ENCODE measurements at regions not wholly inside any gene's neighbourhood (a gene's known extent, or its start where the extent isn't known, plus 50 kb on each side); places are given as distances from the start of the nearest gene placed in this dataset.

- no peak for DNase-seq
- Histone ChIP-seq H3K9ac (ENCODE audit: low read length) (no peak overlapping the region), H3K4me2 (ENCODE audit: low read length) (no peak overlapping the region), H4K5ac (ENCODE audit: low read length) (no peak overlapping the region), H2BK5ac (ENCODE audit: low read length) (no peak overlapping the region), H3K79me2 (ENCODE audit: control insufficient read depth, insufficient read depth, low read length) (no peaks in the 10 kb centered on the region), H2AK5ac (ENCODE audit: low read length) (no peak overlapping the region), H3K79me1 (ENCODE audit: low read length) (no peaks in the 10 kb centered on the region), H3K56ac (ENCODE audit: low read length) (no peak overlapping the region), H3K36me3 (ENCODE audit: control insufficient read depth, insufficient read depth, low read length) (no peaks in the 10 kb centered on the region), H4K8ac (ENCODE audit: low read depth, low read length) (no peak overlapping the region), H3K4me1 (ENCODE audit: control insufficient read depth, low read depth, low read length) (no peaks in the 10 kb centered on the region), H3K4ac (ENCODE audit: low read depth, low read length) (no peak overlapping the region), H3K27ac (ENCODE audit: low read depth, low read length) (no peak overlapping the region), H3K18ac (ENCODE audit: low read length) (peak overlapping the region; percentile 68), H2BK120ac (ENCODE audit: low read depth, low read length) (no peak overlapping the region), H3K4me3 (ENCODE audit: low read length) (no peak overlapping the region), H3K27me3 (ENCODE audit: insufficient read depth, low read length, poor library complexity) (no peaks in the 10 kb centered on the region), H2BK15ac (replicated peaks; ENCODE audit: low read depth) (no peak overlapping the region), H3K23ac (ENCODE audit: low read length) (no peak overlapping the region)
- no CpG with 5 or more reads among the region's 2 CpGs for WGBS (ENCODE audit: extremely low coverage, insufficient coverage, low lambda C conversion rate)
Measured at GRCh38 chr11:98495016-98495415, 525.7 kb upstream of the CNTN5 start.

DNA sequence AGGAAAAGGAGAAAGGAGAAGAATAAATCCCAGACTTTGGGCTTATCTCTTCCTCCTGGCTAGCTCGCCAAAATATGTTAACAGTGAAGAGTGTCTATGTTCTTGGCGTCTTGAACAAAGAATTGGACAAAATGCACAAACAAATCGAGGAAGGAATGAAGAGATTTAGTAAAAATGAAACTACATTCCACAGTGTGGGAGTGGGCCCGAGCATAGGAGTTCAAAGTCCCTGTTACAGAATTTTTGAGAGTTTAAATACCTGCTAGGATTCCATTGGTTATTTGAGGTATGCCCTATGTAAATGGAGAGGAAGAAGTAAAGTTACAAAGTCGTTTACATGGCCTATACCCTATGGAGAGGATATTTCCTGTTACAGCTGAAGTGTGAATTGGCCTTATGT is 525.1 kb upstream of the CNTN5 start:
- Histone ChIP-seq H3K4ac (ENCODE audit: low read depth, low read length) (no peak overlapping the region), H2AK5ac (ENCODE audit: low read length) (no peak overlapping the region), H3K4me2 (ENCODE audit: low read length) (no peak overlapping the region), H3K4me3 (ENCODE audit: low read length) (no peak overlapping the region), H3K23ac (ENCODE audit: low read length) (no peak overlapping the region), H4K5ac (ENCODE audit: low read length) (no peak overlapping the region), H3K79me2 (ENCODE audit: control insufficient read depth, insufficient read depth, low read length) (no peaks in the 10 kb centered on the region), H2BK120ac (ENCODE audit: low read depth, low read length) (peak overlapping the region; percentile 88), H3K27me3 (ENCODE audit: insufficient read depth, low read length, poor library complexity) (no peaks in the 10 kb centered on the region), H2BK15ac (replicated peaks; ENCODE audit: low read depth) (no peak overlapping the region), H2BK5ac (ENCODE audit: low read length) (no peak overlapping the region), H3K56ac (ENCODE audit: low read length) (no peak overlapping the region), H3K18ac (ENCODE audit: low read length) (peak overlapping the region; percentile 22), H4K8ac (ENCODE audit: low read depth, low read length) (no peak overlapping the region), H3K9ac (ENCODE audit: low read length) (no peak overlapping the region), H3K36me3 (ENCODE audit: control insufficient read depth, insufficient read depth, low read length) (no peaks in the 10 kb centered on the region), H3K4me1 (ENCODE audit: control insufficient read depth, low read depth, low read length) (no peaks in the 10 kb centered on the region), H3K27ac (ENCODE audit: low read depth, low read length) (no peak overlapping the region), H3K79me1 (ENCODE audit: low read length) (no peaks in the 10 kb centered on the region)
- peak; percentile 45 for DNase-seq
- whole genome bisulfite sequencing (ENCODE audit: extremely low coverage, insufficient coverage, low lambda C conversion rate) = no CpG with 5 or more reads among the region's 5 CpGs

GRCh38 chr11:98507208-98507607 is 513.5 kb upstream of the CNTN5 start:
- Histone ChIP-seq H3K36me3 (ENCODE audit: control insufficient read depth, insufficient read depth, low read length) (no peaks in the 10 kb centered on the region), H3K23ac (ENCODE audit: low read length) (no peak overlapping the region), H3K79me2 (ENCODE audit: control insufficient read depth, insufficient read depth, low read length) (no peaks in the 10 kb centered on the region), H2BK120ac (ENCODE audit: low read depth, low read length) (no peak overlapping the region), H3K9ac (ENCODE audit: low read length) (no peak overlapping the region), H3K79me1 (ENCODE audit: low read length) (no peaks in the 10 kb centered on the region), H2AK5ac (ENCODE audit: low read length) (no peak overlapping the region), H4K8ac (ENCODE audit: low read depth, low read length) (no peak overlapping the region), H3K18ac (ENCODE audit: low read length) (no peak overlapping the region), H2BK15ac (replicated peaks; ENCODE audit: low read depth) (no peak overlapping the region), H3K27me3 (ENCODE audit: insufficient read depth, low read length, poor library complexity) (no peaks in the 10 kb centered on the region), H2BK5ac (ENCODE audit: low read length) (no peak overlapping the region), H3K4ac (ENCODE audit: low read depth, low read length) (no peak overlapping the region), H3K4me1 (ENCODE audit: control insufficient read depth, low read depth, low read length) (no peaks in the 10 kb centered on the region), H3K4me3 (ENCODE audit: low read length) (no peak overlapping the region), H3K27ac (ENCODE audit: low read depth, low read length) (no peak overlapping the region), H3K56ac (ENCODE audit: low read length) (no peak overlapping the region), H4K5ac (ENCODE audit: low read length) (no peak overlapping the region), H3K4me2 (ENCODE audit: low read length) (no peak overlapping the region)
- no peak for DNase-seq

GRCh38 chr11:98512938-98513337 is 507.8 kb upstream of the CNTN5 start:
- no peaks in the 10 kb centered on the region for H3K79me2 ChIP-seq (ENCODE audit: control insufficient read depth, insufficient read depth, low read length)
- H3K4me1 ChIP-seq (ENCODE audit: control insufficient read depth, low read depth, low read length) = no peaks in the 10 kb centered on the region
- H2AK5ac ChIP-seq (ENCODE audit: low read length) = no peak overlapping the region
- H3K4me3 ChIP-seq (ENCODE audit: low read length) = no peak overlapping the region
- no peak overlapping the region for H4K8ac ChIP-seq (ENCODE audit: low read depth, low read length)
- H2BK15ac ChIP-seq (replicated peaks; ENCODE audit: low read depth) = no peak overlapping the region
- H4K5ac ChIP-seq (ENCODE audit: low read length) = no peak overlapping the region
- no peaks in the 10 kb centered on the region for H3K36me3 ChIP-seq (ENCODE audit: control insufficient read depth, insufficient read depth, low read length)
- H3K27me3 ChIP-seq (ENCODE audit: insufficient read depth, low read length, poor library complexity) = no peaks in the 10 kb centered on the region
- H3K4me2 ChIP-seq (ENCODE audit: low read length) = no peak overlapping the region
- no peak overlapping the region for H3K9ac ChIP-seq (ENCODE audit: low read length)
- no peak overlapping the region for H2BK120ac ChIP-seq (ENCODE audit: low read depth, low read length)
- no peak overlapping the region for H3K4ac ChIP-seq (ENCODE audit: low read depth, low read length)
- H3K18ac ChIP-seq (ENCODE audit: low read length) = no peak overlapping the region
- no peak overlapping the region for H3K56ac ChIP-seq (ENCODE audit: low read length)
- no peak for DNase-seq
- H3K23ac ChIP-seq (ENCODE audit: low read length) = no peak overlapping the region
- H3K79me1 ChIP-seq (ENCODE audit: low read length) = no peaks in the 10 kb centered on the region
- H2BK5ac ChIP-seq (ENCODE audit: low read length) = no peak overlapping the region
- no peak overlapping the region for H3K27ac ChIP-seq (ENCODE audit: low read depth, low read length)

DNA sequence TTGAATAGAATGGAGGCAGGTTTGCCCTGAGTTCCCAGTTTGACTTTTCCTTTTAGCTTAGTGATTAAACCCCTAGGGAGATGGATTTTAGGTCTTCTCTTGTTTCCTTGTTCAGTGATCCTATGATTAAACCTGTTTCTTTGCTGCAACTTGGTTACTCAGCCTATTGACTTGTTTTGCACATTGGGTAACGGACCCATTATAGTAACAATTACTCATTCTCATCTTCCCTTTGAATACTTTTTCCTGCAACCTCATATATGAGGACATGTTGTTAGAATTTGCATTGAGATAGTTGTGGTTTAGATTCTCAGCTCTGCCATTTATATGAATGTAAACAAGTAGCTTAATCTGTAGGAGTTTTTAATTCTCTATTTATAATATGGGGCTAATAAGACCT is 489.2 kb upstream of the CNTN5 start:
- no peaks in the 10 kb centered on the region for H3K36me3 ChIP-seq (ENCODE audit: control insufficient read depth, insufficient read depth, low read length)

DNA sequence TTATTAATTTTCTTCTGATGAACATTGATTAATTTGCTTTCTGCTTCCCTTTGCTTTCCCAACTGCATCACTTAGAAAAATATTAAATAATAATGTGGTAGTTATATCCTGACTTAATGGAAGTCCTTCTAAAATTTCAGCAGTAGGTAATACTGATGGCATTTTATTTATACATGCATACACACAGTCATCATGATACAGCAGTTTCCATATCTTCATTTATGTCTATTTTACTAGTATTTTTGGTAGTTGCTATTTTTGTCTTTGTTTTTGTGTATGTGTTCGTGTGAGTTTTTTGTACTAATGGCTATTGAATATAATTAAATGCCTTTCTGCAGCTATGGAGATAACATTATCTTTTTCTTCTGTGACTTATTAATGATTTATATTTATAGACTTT is 484.7 kb upstream of the CNTN5 start:
- DNase-seq = no peak
- no peak overlapping the region for H4K5ac ChIP-seq (ENCODE audit: low read length)
- no peaks in the 10 kb centered on the region for H3K79me1 ChIP-seq (ENCODE audit: low read length)
- H2BK15ac ChIP-seq (replicated peaks; ENCODE audit: low read depth) = no peak overlapping the region
- H2AK5ac ChIP-seq (ENCODE audit: low read length) = no peak overlapping the region
- no peak overlapping the region for H3K9ac ChIP-seq (ENCODE audit: low read length)
- WGBS (ENCODE audit: extremely low coverage, insufficient coverage, low lambda C conversion rate) = 100% methylated on average over 1 of the region's 1 CpG
- H3K4me3 ChIP-seq (ENCODE audit: low read length) = no peak overlapping the region
- H2BK5ac ChIP-seq (ENCODE audit: low read length) = no peak overlapping the region
- no peak overlapping the region for H3K23ac ChIP-seq (ENCODE audit: low read length)
- H3K4me2 ChIP-seq (ENCODE audit: low read length) = no peak overlapping the region
- H3K79me2 ChIP-seq (ENCODE audit: control insufficient read depth, insufficient read depth, low read length) = no peaks in the 10 kb centered on the region
- no peaks in the 10 kb centered on the region for H3K36me3 ChIP-seq (ENCODE audit: control insufficient read depth, insufficient read depth, low read length)
- H3K4me1 ChIP-seq (ENCODE audit: control insufficient read depth, low read depth, low read length) = no peaks in the 10 kb centered on the region
- H3K4ac ChIP-seq (ENCODE audit: low read depth, low read length) = no peak overlapping the region
- H3K56ac ChIP-seq (ENCODE audit: low read length) = no peak overlapping the region
- H3K18ac ChIP-seq (ENCODE audit: low read length) = no peak overlapping the region
- H3K27me3 ChIP-seq (ENCODE audit: insufficient read depth, low read length, poor library complexity) = no peaks in the 10 kb centered on the region
- no peak overlapping the region for H2BK120ac ChIP-seq (ENCODE audit: low read depth, low read length)
- H3K27ac ChIP-seq (ENCODE audit: low read depth, low read length) = no peak overlapping the region
- H4K8ac ChIP-seq (ENCODE audit: low read depth, low read length) = no peak overlapping the region

More for the DNA sequence above, 489.2 kb upstream of the CNTN5 start:
- Histone ChIP-seq H3K18ac (ENCODE audit: low read length) (no peak overlapping the region), H3K27me3 (ENCODE audit: insufficient read depth, low read length, poor library complexity) (no peaks in the 10 kb centered on the region), H2BK5ac (ENCODE audit: low read length) (no peak overlapping the region), H4K8ac (ENCODE audit: low read depth, low read length) (no peak overlapping the region), H3K27ac (ENCODE audit: low read depth, low read length) (no peak overlapping the region), H3K56ac (ENCODE audit: low read length) (no peak overlapping the region), H2BK120ac (ENCODE audit: low read depth, low read length) (no peak overlapping the region), H3K23ac (ENCODE audit: low read length) (no peak overlapping the region), H3K4ac (ENCODE audit: low read depth, low read length) (no peak overlapping the region), H3K9ac (ENCODE audit: low read length) (no peak overlapping the region), H3K79me1 (ENCODE audit: low read length) (no peaks in the 10 kb centered on the region), H3K4me3 (ENCODE audit: low read length) (no peak overlapping the region), H2AK5ac (ENCODE audit: low read length) (no peak overlapping the region), H3K4me1 (ENCODE audit: control insufficient read depth, low read depth, low read length) (no peaks in the 10 kb centered on the region), H3K79me2 (ENCODE audit: control insufficient read depth, insufficient read depth, low read length) (no peaks in the 10 kb centered on the region), H2BK15ac (replicated peaks; ENCODE audit: low read depth) (no peak overlapping the region), H4K5ac (ENCODE audit: low read length) (no peak overlapping the region), H3K4me2 (ENCODE audit: low read length) (no peak overlapping the region)
- no CpG with 5 or more reads among the region's 1 CpG for WGBS (ENCODE audit: extremely low coverage, insufficient coverage, low lambda C conversion rate)
- no peak for DNase-seq

Measured in mesendoderm (in vitro differentiated cells).